Gastrocnemius medialis (tissue), 4 donors: ENCODE measurements at regions not wholly inside any gene's neighbourhood (a gene's known extent, or its start where the extent isn't known, plus 50 kb on each side); places are given as distances from the start of the nearest gene placed in this dataset.

Source experiments
- CTCF ChIP-seq, 5 experiments: fragments of 450-650 bp in 3 of 5; fragments of 200-600 bp in 2 of 5; sonication (generic) in 2 of 5; IDR thresholded peaks in 4 of 5; conservative IDR thresholded peaks in 1 of 5; 1 replicate in 4 of 5; 2 replicates in 1 of 5; pipeline ENCODE4 v1.5.1; 2016 to 2019; ENCODE audit warnings: antibody characterized with exemption in 5 of 5, mild to moderate bottlenecking in 3 of 5, moderate library complexity in 3 of 5
- POLR2A ChIP-seq, 2 donors: fragments of 450-650 bp; IDR thresholded peaks; one replicate each; pipeline ENCODE4 v1.6.1; 2017; ENCODE audit warnings: antibody characterized with exemption in 2 of 2, mild to moderate bottlenecking in 2 of 2, moderate library complexity in 2 of 2

GRCh38 chr20:39813190-39813829 is 851.2 kb downstream of the DHX35 start:
- TF ChIP-seq CTCF (IDR thresholded peaks at IDR 0.05 in 4 of 5, conservative IDR thresholded peaks at IDR 0.05 in 1 of 5) (no peak), POLR2A (IDR thresholded peaks at IDR 0.05) (no peak)
